ENCODE measurements at regions not wholly inside any gene's neighbourhood (a gene's known extent, or its start where the extent isn't known, plus 50 kb on each side); places are given as distances from the start of the nearest gene placed in this dataset.
A peak's percentile ranks its signal among the peaks of the same experiment; 100 is the strongest.

GRCh38 chr16:65895486-65895885 is 471.0 kb upstream of the CDH5 start:
- H3K4me3 ChIP-seq: no peak overlapping the region
- WGBS, 10 experiments: 80 to 100% (median 83%) methylated on average over 1 of the region's 3 CpGs; no CpG with 5 or more reads in 7 of the 10 experiments
- H3K27ac ChIP-seq: no peak overlapping the region
- in situ Hi-C loops (cut with MboI; ENCODE audit: low pct_unique_long_range_greater_than_20kb in 2 of 9, low sequenced_read_pairs in 9 of 9, unreplicated experiment in 9 of 9): no loop called here
- no peaks in the 10 kb centered on the region for H3K4me1 ChIP-seq (replicated peaks in 1 of 2)
- no peak for ATAC-seq (replicated peaks in 6 of 8)

- in situ Hi-C loops (cut with MboI; ENCODE audit: low pct_unique_long_range_greater_than_20kb in 2 of 9, low sequenced_read_pairs in 9 of 9, unreplicated experiment in 9 of 9): no loop called here
- 60 to 100% (median 90%) methylated on average over 1 to 4 of the region's 4 CpGs; no CpG with 5 or more reads in 1 of the 10 experiments for WGBS, 10 experiments
- Histone ChIP-seq H3K27ac (no peak overlapping the region), H3K4me3 (no peak overlapping the region), H3K4me1 (replicated peaks in 1 of 2) (no peaks in the 10 kb centered on the region)
- no peak for ATAC-seq (replicated peaks in 6 of 8)
These were observed 476.3 kb upstream of the CDH5 start for GRCh38 chr16:65890203-65890602.

- Histone ChIP-seq H3K4me3 (no peak overlapping the region), H3K4me1 (replicated peaks in 1 of 2) (no peaks in the 10 kb centered on the region), H3K27ac (no peak overlapping the region)
- in situ Hi-C loops (cut with MboI; ENCODE audit: low pct_unique_long_range_greater_than_20kb in 2 of 9, low sequenced_read_pairs in 9 of 9, unreplicated experiment in 9 of 9): no loop called here
- 80 to 83% (median 83%) methylated on average over 1 to 2 of the region's 4 CpGs; no CpG with 5 or more reads in 7 of the 10 experiments for WGBS, 10 experiments
- ATAC-seq (replicated peaks in 6 of 8): peak in 1 of 8 experiments; percentile 43
These were observed 476.9 kb upstream of the CDH5 start for GRCh38 chr16:65889533-65889966.

- in situ Hi-C loops (cut with MboI; ENCODE audit: low pct_unique_long_range_greater_than_20kb in 2 of 9, low sequenced_read_pairs in 9 of 9, unreplicated experiment in 9 of 9): no loop called here
- 58 to 100% (median 90%) methylated on average over 1 to 7 of the region's 8 CpGs for WGBS, 10 experiments
- no peak for ATAC-seq (replicated peaks in 6 of 8)
- H3K4me3 ChIP-seq: no peak overlapping the region
- H3K27ac ChIP-seq: no peak overlapping the region
- H3K4me1 ChIP-seq (replicated peaks in 1 of 2): no peaks in the 10 kb centered on the region
These were observed 478.3 kb upstream of the CDH5 start for GRCh38 chr16:65888201-65888600.

GRCh38 chr16:65884018-65884417 is 482.5 kb upstream of the CDH5 start:
- H3K4me1 ChIP-seq (replicated peaks in 1 of 2): no peaks in the 10 kb centered on the region
- ATAC-seq (replicated peaks in 6 of 8): peak in 5 of 8 experiments; percentile 38 to 85 (median 63)
- H3K4me3 ChIP-seq: no peak overlapping the region
- WGBS, 10 experiments: 0 to 100% (median 73%) methylated on average over 3 to 4 of the region's 4 CpGs; no CpG with 5 or more reads in 3 of the 10 experiments
- no peak overlapping the region for H3K27ac ChIP-seq
- in situ Hi-C loops (cut with MboI; ENCODE audit: low pct_unique_long_range_greater_than_20kb in 2 of 9, low sequenced_read_pairs in 9 of 9, unreplicated experiment in 9 of 9): no loop called here

GRCh38 chr16:65878347-65878746 is 488.1 kb upstream of the CDH5 start:
- ATAC-seq (replicated peaks in 6 of 8): no peak
- Histone ChIP-seq H3K4me1 (replicated peaks in 1 of 2) (peaks cover 11 to 13% of the 10 kb centered on the region in 2 donors), H3K4me3 (no peak overlapping the region), H3K27ac (no peak overlapping the region)
- 62 to 100% (median 86%) methylated on average over 1 to 4 of the region's 4 CpGs; no CpG with 5 or more reads in 1 of the 10 experiments for WGBS, 10 experiments
- in situ Hi-C loops (cut with MboI; ENCODE audit: low pct_unique_long_range_greater_than_20kb in 2 of 9, low sequenced_read_pairs in 9 of 9, unreplicated experiment in 9 of 9): no loop called here

GRCh38 chr16:65876624-65877023 is 489.9 kb upstream of the CDH5 start:
- H3K4me1 ChIP-seq (replicated peaks in 1 of 2): peaks cover 11 to 13% of the 10 kb centered on the region in 2 donors
- H3K27ac ChIP-seq: no peak overlapping the region
- in situ Hi-C loops (cut with MboI; ENCODE audit: low pct_unique_long_range_greater_than_20kb in 2 of 9, low sequenced_read_pairs in 9 of 9, unreplicated experiment in 9 of 9): no loop called here
- H3K4me3 ChIP-seq: no peak overlapping the region
- ATAC-seq (replicated peaks in 6 of 8): peak in 2 of 8 experiments; percentile 20 to 28
- 56 to 75% (median 63%) methylated on average over 1 of the region's 1 CpG; no CpG with 5 or more reads in 7 of the 10 experiments for WGBS, 10 experiments

GRCh38 chr16:65876056-65876408 is 490.5 kb upstream of the CDH5 start:
- no peak overlapping the region for H3K4me3 ChIP-seq
- peak in 5 of 8 experiments; percentile 59 to 94 (median 67) for ATAC-seq (replicated peaks in 6 of 8)
- WGBS, 10 experiments: 0 to 100% (median 64%) methylated on average over 1 to 3 of the region's 3 CpGs; no CpG with 5 or more reads in 2 of the 10 experiments
- peak overlapping the region in 1 of 2 donors; percentile 44 for H3K27ac ChIP-seq
- in situ Hi-C loops (cut with MboI; ENCODE audit: low pct_unique_long_range_greater_than_20kb in 2 of 9, low sequenced_read_pairs in 9 of 9, unreplicated experiment in 9 of 9): no loop called here
- H3K4me1 ChIP-seq (replicated peaks in 1 of 2): peaks cover 11 to 13% of the 10 kb centered on the region in 2 donors

- H3K27ac ChIP-seq: peak overlapping the region in 1 of 2 donors; percentile 44
- no peak overlapping the region for H3K4me3 ChIP-seq
- 46 to 90% (median 80%) methylated on average over 1 to 6 of the region's 6 CpGs; no CpG with 5 or more reads in 1 of the 10 experiments for WGBS, 10 experiments
- in situ Hi-C loops (cut with MboI; ENCODE audit: low pct_unique_long_range_greater_than_20kb in 2 of 9, low sequenced_read_pairs in 9 of 9, unreplicated experiment in 9 of 9): no loop called here
- H3K4me1 ChIP-seq (replicated peaks in 1 of 2): peaks cover 11 to 13% of the 10 kb centered on the region in 2 donors
- peak in 1 of 8 experiments; percentile 45 for ATAC-seq (replicated peaks in 6 of 8)
These were observed 491.0 kb upstream of the CDH5 start for GRCh38 chr16:65875381-65876055.

- Histone ChIP-seq H3K27ac (no peak overlapping the region), H3K4me3 (no peak overlapping the region), H3K4me1 (replicated peaks in 1 of 2) (no peaks in the 10 kb centered on the region)
- no peak for ATAC-seq (replicated peaks in 6 of 8)
- in situ Hi-C loops (cut with MboI; ENCODE audit: low pct_unique_long_range_greater_than_20kb in 2 of 9, low sequenced_read_pairs in 9 of 9, unreplicated experiment in 9 of 9): loop anchor here in 1 of 9 experiments (25.0 kb wide), 1 partner anchor 93 kb away; no protein-coding TSS in a partner anchor
- WGBS, 10 experiments: 80 to 100% (median 89%) methylated on average over 1 to 4 of the region's 4 CpGs; no CpG with 5 or more reads in 1 of the 10 experiments
These were observed 497.2 kb upstream of the CDH5 start for GRCh38 chr16:65869261-65869660.

GRCh38 chr16:65867276-65867960 is 499.1 kb upstream of the CDH5 start:
- Histone ChIP-seq H3K27ac (no peak overlapping the region), H3K4me3 (no peak overlapping the region), H3K4me1 (replicated peaks in 1 of 2) (peaks cover 0 to 2% of the 10 kb centered on the region in 2 donors)
- in situ Hi-C loops (cut with MboI; ENCODE audit: low pct_unique_long_range_greater_than_20kb in 2 of 9, low sequenced_read_pairs in 9 of 9, unreplicated experiment in 9 of 9): loop anchor here in 1 of 9 experiments (25.0 kb wide), 1 partner anchor 95 kb away; no protein-coding TSS in a partner anchor
- 0 to 57% methylated on average over 1 to 2 of the region's 6 CpGs; no CpG with 5 or more reads in 8 of the 10 experiments for WGBS, 10 experiments
- ATAC-seq (replicated peaks in 6 of 8): peak in 1 of 8 experiments; percentile 31

GRCh38 chr16:65863236-65863635 is 503.3 kb upstream of the CDH5 start:
- Histone ChIP-seq H3K27ac (no peak overlapping the region), H3K4me3 (no peak overlapping the region), H3K4me1 (replicated peaks in 1 of 2) (peaks cover 0 to 16% of the 10 kb centered on the region in 2 donors)
- WGBS, 10 experiments: 40 to 100% (median 74%) methylated on average over 1 to 2 of the region's 2 CpGs; no CpG with 5 or more reads in 3 of the 10 experiments
- in situ Hi-C loops (cut with MboI; ENCODE audit: low pct_unique_long_range_greater_than_20kb in 2 of 9, low sequenced_read_pairs in 9 of 9, unreplicated experiment in 9 of 9): loop anchor here in 1 of 9 experiments (25.0 kb wide), 1 partner anchor 99 kb away; no protein-coding TSS in a partner anchor
- ATAC-seq (replicated peaks in 6 of 8): no peak

GRCh38 chr16:65861131-65861731 is 505.3 kb upstream of the CDH5 start:
- no peak overlapping the region for H3K27ac ChIP-seq
- in situ Hi-C loops (cut with MboI; ENCODE audit: low pct_unique_long_range_greater_than_20kb in 2 of 9, low sequenced_read_pairs in 9 of 9, unreplicated experiment in 9 of 9): loop anchor here in 1 of 9 experiments (25.0 kb wide), 1 partner anchor 101 kb away; no protein-coding TSS in a partner anchor
- H3K4me1 ChIP-seq (replicated peaks in 1 of 2): peaks cover 0 to 16% of the 10 kb centered on the region in 2 donors
- peak in 5 of 8 experiments; percentile 69 to 96 (median 80) for ATAC-seq (replicated peaks in 6 of 8)
- WGBS, 10 experiments: 46 to 85% (median 67%) methylated on average over 2 to 3 of the region's 3 CpGs; no CpG with 5 or more reads in 1 of the 10 experiments
- no peak overlapping the region for H3K4me3 ChIP-seq
